PC-9 (cell line): ENCODE measurements at regions not wholly inside any gene's neighbourhood (a gene's known extent, or its start where the extent isn't known, plus 50 kb on each side); places are given as distances from the start of the nearest gene placed in this dataset.

ENCODE experiments used
- EZH2 ChIP-seq: fragments of 200-600 bp; sonication (generic); IDR thresholded peaks from 2 replicates; pipeline ENCODE4 v1.8.0; 2017; ENCODE audit warnings: antibody characterized with exemption, low read depth
- TF ChIP-seq, protein P1 (sequence below): fragments of 200-600 bp; sonication (generic); conservative IDR thresholded peaks from 2 replicates; pipeline ENCODE4 v1.6.1; 2017; ENCODE audit warnings: mixed run types, antibody characterized with exemption, mild to moderate bottlenecking, moderate library complexity

DNA sequence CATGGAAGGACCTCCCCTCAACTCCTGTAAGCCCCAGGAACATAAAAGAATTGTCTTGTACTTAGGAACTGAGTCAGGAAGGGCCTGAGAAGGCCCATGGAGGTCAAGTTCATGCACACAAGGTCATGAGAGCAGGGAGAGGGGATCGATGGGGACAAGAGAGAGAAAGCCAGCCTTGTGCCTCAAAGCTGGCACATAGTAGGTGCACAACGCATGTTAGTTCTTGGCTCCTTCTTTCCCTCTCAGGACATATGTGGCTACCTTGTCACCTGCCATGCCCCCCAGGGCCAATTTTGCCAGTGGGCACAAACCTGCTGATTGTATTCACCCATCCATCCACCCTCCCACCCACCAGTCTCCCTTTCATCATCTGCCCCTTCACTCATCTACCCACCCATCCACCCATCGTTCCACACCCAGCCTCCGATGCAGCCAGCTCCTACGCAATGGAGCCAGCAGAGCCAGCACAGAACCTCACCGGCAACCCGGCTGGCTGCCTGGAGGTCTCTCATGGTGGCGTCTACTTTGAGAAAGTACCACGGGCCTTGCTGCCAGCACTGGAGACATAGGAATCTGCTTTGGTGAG is 52.4 kb upstream of the INSYN1 start:
- TF ChIP-seq, protein P1, sequence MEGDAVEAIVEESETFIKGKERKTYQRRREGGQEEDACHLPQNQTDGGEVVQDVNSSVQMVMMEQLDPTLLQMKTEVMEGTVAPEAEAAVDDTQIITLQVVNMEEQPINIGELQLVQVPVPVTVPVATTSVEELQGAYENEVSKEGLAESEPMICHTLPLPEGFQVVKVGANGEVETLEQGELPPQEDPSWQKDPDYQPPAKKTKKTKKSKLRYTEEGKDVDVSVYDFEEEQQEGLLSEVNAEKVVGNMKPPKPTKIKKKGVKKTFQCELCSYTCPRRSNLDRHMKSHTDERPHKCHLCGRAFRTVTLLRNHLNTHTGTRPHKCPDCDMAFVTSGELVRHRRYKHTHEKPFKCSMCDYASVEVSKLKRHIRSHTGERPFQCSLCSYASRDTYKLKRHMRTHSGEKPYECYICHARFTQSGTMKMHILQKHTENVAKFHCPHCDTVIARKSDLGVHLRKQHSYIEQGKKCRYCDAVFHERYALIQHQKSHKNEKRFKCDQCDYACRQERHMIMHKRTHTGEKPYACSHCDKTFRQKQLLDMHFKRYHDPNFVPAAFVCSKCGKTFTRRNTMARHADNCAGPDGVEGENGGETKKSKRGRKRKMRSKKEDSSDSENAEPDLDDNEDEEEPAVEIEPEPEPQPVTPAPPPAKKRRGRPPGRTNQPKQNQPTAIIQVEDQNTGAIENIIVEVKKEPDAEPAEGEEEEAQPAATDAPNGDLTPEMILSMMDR: no peak
- no peak for TF ChIP-seq EZH2
